K562 (cell line): ENCODE measurements at regions not wholly inside any gene's neighbourhood (a gene's known extent, or its start where the extent isn't known, plus 50 kb on each side); places are given as distances from the start of the nearest gene placed in this dataset.

ENCODE experiments used
- CTBP1 ChIP-seq: fragments of 450-650 bp; IDR thresholded peaks from 2 replicates; pipeline ENCODE4 v1.6.1; 2016; ENCODE audit warnings: borderline replicate concordance
- CTCF ChIP-seq, 3 experiments: IDR thresholded peaks in 2 of 3; conservative IDR thresholded peaks in 1 of 3; 2 replicates each; pipeline ENCODE4 v1.5.1; 2011 to 2012; ENCODE audit warnings: low read length in 3 of 3, mild to moderate bottlenecking in 3 of 3, control low read depth in 2 of 3, improper control_type of control experiment in 1 of 3, inconsistent platforms in 1 of 3, low read depth in 1 of 3, mixed read lengths in 1 of 3, moderate library complexity in 1 of 3; ENCODE audit not compliant: insufficient read depth in 2 of 3
- GABPA ChIP-seq: fragments of 200-800 bp; sonication (Bioruptor generic); conservative IDR thresholded peaks from 2 replicates; pipeline ENCODE4 v1.6.1; 2016; ENCODE audit warnings: low read depth, missing genetic modification characterization, missing compliant biosample characterization
- MECOM ChIP-seq: fragments of 250-450 bp; sonication (Bioruptor Pico); IDR thresholded peaks from 2 replicates; pipeline ENCODE4 v1.8.0; 2022; ENCODE audit warnings: inconsistent platforms
- NRF1 ChIP-seq, 2 experiments: fragments of 450-650 bp; IDR thresholded peaks in 1 of 2; conservative IDR thresholded peaks in 1 of 2; 2 replicates each; pipeline ENCODE4 v1.6.1; 2014; ENCODE audit warnings: mild to moderate bottlenecking in 2 of 2
- POLR2A ChIP-seq: fragments of 450-650 bp; conservative IDR thresholded peaks from 2 replicates; pipeline ENCODE4 v1.6.1; 2016
- POLR2AphosphoS5 ChIP-seq: IDR thresholded peaks from 2 replicates; pipeline ENCODE4 v1.6.1; 2011; ENCODE audit warnings: mild to moderate bottlenecking, low read depth, low read length, moderate library complexity; ENCODE audit not compliant: control insufficient read depth, insufficient read depth
- TEAD1 ChIP-seq, 2 experiments: fragments of 450-650 bp in 1 of 2; sonication (generic) in 1 of 2; formaldehyde crosslinking; IDR thresholded peaks; 2 replicates each; pipeline versions ENCODE4 v1.4.0 to v1.8.0; 2020 to 2022; ENCODE audit warnings: mild to moderate bottlenecking in 2 of 2, missing genetic modification reagents in 1 of 2
- TRIM28 ChIP-seq: fragments of 450-650 bp; IDR thresholded peaks from 2 replicates; pipeline ENCODE4 v1.6.1; 2017
- ZBTB33 ChIP-seq: sonication (generic); formaldehyde crosslinking; IDR thresholded peaks from 2 replicates; pipeline ENCODE4 v1.8.1; 2023; ENCODE audit warnings: mild to moderate bottlenecking, missing genetic modification reagents
- ZKSCAN1 ChIP-seq: fragments of 150-350 bp; IDR thresholded peaks from 2 replicates; pipeline ENCODE4 v1.6.1; 2016; ENCODE audit warnings: low read depth, low read length

- TF ChIP-seq POLR2A, result no peak
- no peak for TF ChIP-seq CTBP1
- TF ChIP-seq POLR2AphosphoS5, result no peak
- TF ChIP-seq MECOM (CRISPR knock-in tag), result no peak
- TF ChIP-seq NRF1 (conservative IDR thresholded peaks at IDR 0.05 in 1 of 2, IDR thresholded peaks at IDR 0.05 in 1 of 2), result no peak
- TF ChIP-seq ZBTB33 (CRISPR knock-in tag), result no peak
- no peak for TF ChIP-seq CTCF (IDR thresholded peaks at IDR 0.05 in 2 of 3, conservative IDR thresholded peaks at IDR 0.05 in 1 of 3; ENCODE audit: insufficient read depth in 2 of 3, low read depth in 1 of 3, low read length in 3 of 3)
- no peak for TF ChIP-seq TEAD1 (CRISPR knock-in tag; IDR thresholded peaks at IDR 0.05)
- no peak for TF ChIP-seq TRIM28
- TF ChIP-seq ZKSCAN1, result no peak
- no peak for TF ChIP-seq GABPA (tag)
These were observed 223.2 kb upstream of the CNKSR2 start for GRCh38 chrX:21151051-21151450.
